Gastrocnemius medialis (tissue), 4 donors: ENCODE measurements at regions not wholly inside any gene's neighbourhood (a gene's known extent, or its start where the extent isn't known, plus 50 kb on each side); places are given as distances from the start of the nearest gene placed in this dataset.

Experiments used
- ATAC-seq, 2 donors: fragments of 150-250 bp; one replicate each; pipeline ENCODE4 v1.9.1; 2016
- DNase-seq, 2 donors: peaks; one replicate each; pipeline ENCODE4 v3.0.0-alpha.2; 2019
- H3K27ac ChIP-seq, 4 donors: fragments of 200-600 bp; sonication (generic); 1 replicate in 1 of 4; 2 replicates in 3 of 4; pipeline ENCODE4 v1.5.1; 2016 to 2018; ENCODE audit warnings: mild to moderate bottlenecking in 2 of 4, moderate library complexity in 1 of 4
- H3K27me3 ChIP-seq, 3 donors: fragments of 200-600 bp; sonication (generic) in 2 of 3; 1 replicate in 1 of 3; 2 replicates in 2 of 3; pipeline versions ENCODE4 v1.5.1 to v1.6.0; 2016 to 2019; ENCODE audit warnings: mild to moderate bottlenecking in 1 of 3, moderate library complexity in 1 of 3
- H3K36me3 ChIP-seq, 2 donors: fragments of 200-600 bp; sonication (generic) in 1 of 2; one replicate each; pipeline ENCODE4 v1.5.1; 2017 to 2018
- H3K4me1 ChIP-seq, 2 donors: fragments of 200-600 bp; sonication (generic) in 1 of 2; one replicate each; pipeline ENCODE4 v1.5.1; 2016 to 2017; ENCODE audit warnings: mild to moderate bottlenecking in 2 of 2
- H3K4me3 ChIP-seq, 4 donors: fragments of 200-600 bp; sonication (generic) in 3 of 4; 1 replicate in 1 of 4; 2 replicates in 3 of 4; pipeline ENCODE4 v1.5.1; 2016 to 2019; ENCODE audit warnings: mild to moderate bottlenecking in 2 of 4
- H3K9me3 ChIP-seq, 3 donors: fragments of 200-600 bp; sonication (generic) in 2 of 3; 1 replicate in 1 of 3; 2 replicates in 2 of 3; pipeline ENCODE4 v1.5.1; 2016 to 2019
- CTCF ChIP-seq, 5 experiments: fragments of 450-650 bp in 3 of 5; fragments of 200-600 bp in 2 of 5; sonication (generic) in 2 of 5; IDR thresholded peaks in 4 of 5; conservative IDR thresholded peaks in 1 of 5; 1 replicate in 4 of 5; 2 replicates in 1 of 5; pipeline ENCODE4 v1.5.1; 2016 to 2019; ENCODE audit warnings: antibody characterized with exemption in 5 of 5, mild to moderate bottlenecking in 3 of 5, moderate library complexity in 3 of 5
- POLR2A ChIP-seq, 2 donors: fragments of 450-650 bp; IDR thresholded peaks; one replicate each; pipeline ENCODE4 v1.6.1; 2017; ENCODE audit warnings: antibody characterized with exemption in 2 of 2, mild to moderate bottlenecking in 2 of 2, moderate library complexity in 2 of 2
- in situ Hi-C, 4 donors: fragments of 200-750 bp; cut with MboI; loops; one replicate each; pipeline versions ENCODE4 v1.15.0 to v1.8.0; 2017; ENCODE audit warnings: low sequenced_read_pairs in 4 of 4
- intact Hi-C: fragments of 100-400 bp; cut with DNase I; formaldehyde crosslinking; loops from one replicate; pipeline ENCODE4 v1.15.1; 2023; ENCODE audit warnings: low total_unique reads

GRCh38 chr3:81295906-81296577, 465.4 kb downstream of the GBE1 start:
- no peaks in the 10 kb centered on the region for H3K27me3 ChIP-seq
- in situ Hi-C loops = no loop called here
- ATAC-seq = no peak
- no peak overlapping the region for H3K4me3 ChIP-seq
- TF ChIP-seq CTCF (IDR thresholded peaks at IDR 0.05 in 4 of 5, conservative IDR thresholded peaks at IDR 0.05 in 1 of 5) (no peak), POLR2A (IDR thresholded peaks at IDR 0.05) (no peak)
- no peaks in the 10 kb centered on the region for H3K36me3 ChIP-seq
- no peaks in the 10 kb centered on the region for H3K4me1 ChIP-seq
- no peak overlapping the region for H3K27ac ChIP-seq
- DNase-seq = no peak
- no peaks in the 10 kb centered on the region for H3K9me3 ChIP-seq
- intact Hi-C loops = no loop called here

- Histone ChIP-seq H3K27ac (no peak overlapping the region), H3K4me3 (no peak overlapping the region), H3K4me1 (no peaks in the 10 kb centered on the region), H3K9me3 (no peaks in the 10 kb centered on the region), H3K36me3 (no peaks in the 10 kb centered on the region), H3K27me3 (no peaks in the 10 kb centered on the region)
- ATAC-seq (no peak), DNase-seq (no peak)
- in situ Hi-C loops (no loop called here), intact Hi-C loops (no loop called here)
- TF ChIP-seq CTCF (IDR thresholded peaks at IDR 0.05 in 4 of 5, conservative IDR thresholded peaks at IDR 0.05 in 1 of 5) (no peak), POLR2A (IDR thresholded peaks at IDR 0.05) (no peak)
Measured at GRCh38 chr3:81293156-81293555, 468.3 kb downstream of the GBE1 start.

- Histone ChIP-seq H3K27ac (no peak overlapping the region), H3K27me3 (no peaks in the 10 kb centered on the region), H3K4me1 (no peaks in the 10 kb centered on the region), H3K4me3 (no peak overlapping the region), H3K9me3 (no peaks in the 10 kb centered on the region), H3K36me3 (no peaks in the 10 kb centered on the region)
- ATAC-seq = no peak
- TF ChIP-seq POLR2A (IDR thresholded peaks at IDR 0.05) (no peak), CTCF (IDR thresholded peaks at IDR 0.05 in 4 of 5, conservative IDR thresholded peaks at IDR 0.05 in 1 of 5) (no peak)
- DNase-seq = no peak
- intact Hi-C loops = no loop called here
- in situ Hi-C loops = no loop called here
Measured at GRCh38 chr3:81291586-81291985, 469.9 kb downstream of the GBE1 start.

- Histone ChIP-seq H3K27me3 (no peaks in the 10 kb centered on the region), H3K4me3 (no peak overlapping the region), H3K36me3 (no peaks in the 10 kb centered on the region), H3K4me1 (no peaks in the 10 kb centered on the region), H3K27ac (no peak overlapping the region), H3K9me3 (no peaks in the 10 kb centered on the region)
- DNase-seq (no peak), ATAC-seq (no peak)
- in situ Hi-C loops = no loop called here
- intact Hi-C loops = no loop called here
- TF ChIP-seq CTCF (IDR thresholded peaks at IDR 0.05 in 4 of 5, conservative IDR thresholded peaks at IDR 0.05 in 1 of 5) = no peak
- no peak for TF ChIP-seq POLR2A (IDR thresholded peaks at IDR 0.05)
Measured at GRCh38 chr3:81289676-81290075, 471.8 kb downstream of the GBE1 start.
